Esophagus muscularis mucosa (tissue), 4 donors: ENCODE measurements at regions not wholly inside any gene's neighbourhood (a gene's known extent, or its start where the extent isn't known, plus 50 kb on each side); places are given as distances from the start of the nearest gene placed in this dataset.
"Not testable (repeated sequence)": the region's sequence is repeated elsewhere in the genome, so short reads cannot be mapped to it uniquely, and the experiment has no call there.

Source experiments
- DNase-seq: peaks from one replicate; pipeline ENCODE4 v3.0.0-alpha.2; 2017; ENCODE audit errors: extremely low spot score
- H3K27ac ChIP-seq, 4 donors: fragments of 200-600 bp; sonication (generic); replicated peaks in 1 of 4; 1 replicate in 3 of 4; 2 replicates in 1 of 4; pipeline ENCODE4 v1.5.1; 2016 to 2019; ENCODE audit warnings: mild to moderate bottlenecking in 1 of 4
- H3K27me3 ChIP-seq, 4 donors: fragments of 200-600 bp; sonication (generic); one replicate each; pipeline versions ENCODE4 v1.5.1 to v1.6.0; 2016 to 2019
- H3K36me3 ChIP-seq, 4 donors: fragments of 200-600 bp; sonication (generic); one replicate each; pipeline ENCODE4 v1.5.1; 2016 to 2019
- H3K4me1 ChIP-seq, 4 donors: fragments of 200-600 bp; sonication (generic); one replicate each; pipeline ENCODE4 v1.5.1; 2016 to 2019
- H3K4me3 ChIP-seq, 4 donors: fragments of 200-600 bp; sonication (generic); 1 replicate in 2 of 4; 2 replicates in 2 of 4; pipeline ENCODE4 v1.5.1; 2016 to 2019; ENCODE audit warnings: mild to moderate bottlenecking in 4 of 4, moderate library complexity in 1 of 4
- H3K9me3 ChIP-seq, 4 donors: fragments of 200-600 bp; sonication (generic); 1 replicate in 3 of 4; 2 replicates in 1 of 4; pipeline ENCODE4 v1.5.1; 2016 to 2019
- CTCF ChIP-seq, 3 experiments: fragments of 200-600 bp in 2 of 3; fragments of 450-650 bp in 1 of 3; sonication (generic) in 2 of 3; IDR thresholded peaks; one replicate each; pipeline ENCODE4 v1.5.1; 2017 to 2019; ENCODE audit warnings: antibody characterized with exemption in 3 of 3, mild to moderate bottlenecking in 2 of 3, moderate library complexity in 1 of 3
- EP300 ChIP-seq: sonication (generic); formaldehyde crosslinking; IDR thresholded peaks from one replicate; pipeline ENCODE4 v1.6.1; 2017; ENCODE audit warnings: antibody characterized with exemption
- POLR2A ChIP-seq: fragments of 450-650 bp; IDR thresholded peaks from one replicate; pipeline ENCODE4 v1.6.1; 2017; ENCODE audit warnings: antibody characterized with exemption, moderate library complexity, mild to moderate bottlenecking, low read depth
- POLR2AphosphoS5 ChIP-seq, 2 donors: sonication (generic); formaldehyde crosslinking; IDR thresholded peaks; one replicate each; pipeline ENCODE4 v1.6.1; 2017; ENCODE audit warnings: antibody characterized with exemption in 2 of 2
- WGBS: methylation state at CpG from one replicate; pipeline ENCODE4 v1.1.5; 2018; 5-methylcytosine and 5-hydroxymethylcytosine counted together
- intact Hi-C: fragments of 100-400 bp; cut with DNase I; formaldehyde crosslinking; loops from one replicate; pipeline ENCODE4 v1.15.1; 2023

- intact Hi-C loops, result no loop called here
- 72% methylated on average over 3 of the region's 3 CpGs for WGBS
- peaks cover 0 to 22% (median 17%) of the 10 kb centered on the region in 4 donors for H3K4me1 ChIP-seq
Measured at GRCh38 chr9:110031511-110032173, 176.3 kb downstream of the C9orf152 start.

GRCh38 chr9:110032532-110032931 is 175.4 kb downstream of the C9orf152 start:
- DNase-seq, intact Hi-C loops, H3K27me3 ChIP-seq, H3K27ac ChIP-seq, H3K36me3 ChIP-seq, H3K9me3 ChIP-seq, H3K4me3 ChIP-seq: not testable (repeated sequence)
- WGBS, result 96% methylated on average over 7 of the region's 7 CpGs
- peaks cover 0 to 30% (median 9%) of the 10 kb centered on the region in 4 donors for H3K4me1 ChIP-seq

More at GRCh38 chr9:110031511-110032173, 176.3 kb downstream of the C9orf152 start:
- H3K9me3 ChIP-seq, result no peaks in the 10 kb centered on the region
- H3K27me3 ChIP-seq, result no peaks in the 10 kb centered on the region
- H3K36me3 ChIP-seq, result no peaks in the 10 kb centered on the region
- H3K4me3 ChIP-seq, result no peak overlapping the region
- DNase-seq, result no peak
- H3K27ac ChIP-seq, result no peak overlapping the region
- TF ChIP-seq CTCF (IDR thresholded peaks at IDR 0.05), result no peak
- no peak for TF ChIP-seq POLR2A
- no peak for TF ChIP-seq EP300
- TF ChIP-seq POLR2AphosphoS5 (IDR thresholded peaks at IDR 0.05), result no peak

- TF ChIP-seq POLR2AphosphoS5 (IDR thresholded peaks at IDR 0.05), result no peak
- H3K27ac ChIP-seq, result no peak overlapping the region
Measured at GRCh38 chr9:110033869-110034268, 174.1 kb downstream of the C9orf152 start.

GRCh38 chr9:110036286-110036685 is 171.7 kb downstream of the C9orf152 start:
- intact Hi-C loops, result no loop called here
- Histone ChIP-seq H3K27ac (no peak overlapping the region), H3K4me3 (no peak overlapping the region), H3K27me3 (no peaks in the 10 kb centered on the region), H3K4me1 (peaks cover 11 to 36% (median 14%) of the 10 kb centered on the region in 4 donors), H3K9me3 (no peaks in the 10 kb centered on the region), H3K36me3 (no peaks in the 10 kb centered on the region)
- no peak for TF ChIP-seq CTCF (IDR thresholded peaks at IDR 0.05)
- TF ChIP-seq POLR2AphosphoS5 (IDR thresholded peaks at IDR 0.05), result no peak
- TF ChIP-seq POLR2A, result no peak
- WGBS, result 79% methylated on average over 2 of the region's 2 CpGs
- DNase-seq, result no peak

More at GRCh38 chr9:110033869-110034268, 174.1 kb downstream of the C9orf152 start:
- Histone ChIP-seq H3K4me1 (peaks cover 0 to 24% (median 5%) of the 10 kb centered on the region in 4 donors), H3K9me3 (no peaks in the 10 kb centered on the region), H3K36me3 (no peaks in the 10 kb centered on the region), H3K4me3 (no peak overlapping the region), H3K27me3 (no peaks in the 10 kb centered on the region)
- no peak for DNase-seq
- whole genome bisulfite sequencing, result 97% methylated on average over 2 of the region's 2 CpGs
- intact Hi-C loops, result no loop called here

GRCh38 chr9:110040788-110041187 is 167.2 kb downstream of the C9orf152 start:
- Histone ChIP-seq H3K9me3 (no peaks in the 10 kb centered on the region), H3K36me3 (no peaks in the 10 kb centered on the region), H3K4me3 (no peak overlapping the region), H3K27ac (peak overlapping the region; percentile 30 to 59 (median 40)), H3K4me1 (peaks cover 17 to 47% (median 22%) of the 10 kb centered on the region in 4 donors), H3K27me3 (no peaks in the 10 kb centered on the region)
- DNase-seq, result no peak
- intact Hi-C loops, result no loop called here
- TF ChIP-seq EP300, result no peak
- peak in 1 of 2 donors; percentile 51 for TF ChIP-seq POLR2AphosphoS5 (IDR thresholded peaks at IDR 0.05)

- no peaks in the 10 kb centered on the region for H3K36me3 ChIP-seq
- no peak overlapping the region for H3K4me3 ChIP-seq
- H3K4me1 ChIP-seq, result peaks cover 17 to 43% (median 22%) of the 10 kb centered on the region in 4 donors
- intact Hi-C loops, result no loop called here
- 85% methylated on average over 5 of the region's 5 CpGs for WGBS
- no peaks in the 10 kb centered on the region for H3K27me3 ChIP-seq
- no peak for DNase-seq
- H3K27ac ChIP-seq, result peak overlapping the region; percentile 1 to 59 (median 38)
- TF ChIP-seq CTCF (IDR thresholded peaks at IDR 0.05) (no peak), POLR2A (no peak), EP300 (no peak)
- no peaks in the 10 kb centered on the region for H3K9me3 ChIP-seq
Measured at GRCh38 chr9:110041452-110041851, 166.5 kb downstream of the C9orf152 start.
